HFFc6 (cell line): ENCODE measurements at regions not wholly inside any gene's neighbourhood (a gene's known extent, or its start where the extent isn't known, plus 50 kb on each side); places are given as distances from the start of the nearest gene placed in this dataset.

Experiments used
- DNase-seq: peaks from one replicate; pipeline ENCODE4 v3.0.0-alpha.2; 2018
- H3K27ac Mint-ChIP-seq: 2 replicates; pipeline ENCODE4 v1.8.0; 2020; ENCODE audit warnings: mild to moderate bottlenecking, mixed read lengths
- H3K27me3 Mint-ChIP-seq: 2 replicates; pipeline ENCODE4 v1.8.0; 2021; ENCODE audit warnings: mild to moderate bottlenecking, moderate library complexity, mixed read lengths; ENCODE audit not compliant: insufficient read depth
- H3K36me3 Mint-ChIP-seq: 2 replicates; pipeline ENCODE4 v1.8.0; 2021; ENCODE audit warnings: low read depth, mixed read lengths
- H3K4me1 Mint-ChIP-seq: 2 replicates; pipeline ENCODE4 v1.8.0; 2020; ENCODE audit warnings: low read depth, mixed read lengths
- H3K4me3 Mint-ChIP-seq: 2 replicates; pipeline ENCODE4 v1.8.0; 2020; ENCODE audit warnings: mild to moderate bottlenecking, moderate library complexity, mixed read lengths
- H3K9me3 Mint-ChIP-seq: 2 replicates; pipeline ENCODE4 v1.8.0; 2020; ENCODE audit warnings: mild to moderate bottlenecking, mixed read lengths
- TF ChIP-seq, protein P1 (sequence below): fragments of 200-600 bp; sonication (generic); IDR thresholded peaks from 2 replicates; pipeline ENCODE4 v1.5.0; 2021; ENCODE audit warnings: antibody characterized with exemption, mild to moderate bottlenecking

DNA sequence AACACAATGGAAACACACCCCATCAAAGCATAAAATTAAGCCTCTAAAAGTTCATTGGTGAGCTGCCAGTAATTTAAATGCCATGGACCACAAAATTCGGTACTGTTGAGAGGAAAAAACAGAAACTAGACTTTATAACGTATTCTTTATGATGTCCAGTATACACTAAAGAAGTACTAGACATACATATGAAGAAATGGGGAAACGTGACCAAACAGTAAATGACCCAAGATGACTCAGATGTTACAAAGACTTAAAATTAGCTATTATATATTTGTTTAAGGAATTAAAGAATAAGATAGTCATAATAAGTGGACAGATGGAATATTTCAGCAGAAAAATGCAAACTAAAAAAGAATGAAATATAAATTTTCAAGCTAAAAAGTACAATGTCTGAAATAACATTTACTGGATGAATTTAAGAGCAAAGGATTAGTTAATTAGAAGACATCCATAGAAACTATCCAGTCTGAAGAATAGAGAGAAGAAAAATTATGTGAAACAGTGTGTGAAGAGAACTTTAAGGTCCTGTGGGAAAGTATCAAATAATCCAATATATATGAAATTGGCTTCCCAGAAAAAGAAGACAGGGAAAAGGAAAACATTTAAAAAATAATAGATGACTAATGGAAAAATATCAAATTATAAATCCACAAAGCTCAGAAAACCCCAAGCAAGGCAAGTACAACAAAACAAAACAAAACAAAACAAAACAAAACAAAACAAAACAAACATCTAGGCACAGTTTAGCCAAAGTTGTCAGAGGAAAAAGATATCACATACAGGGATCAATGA, 69.4 kb downstream of the SAMD9 start:
- H3K27ac Mint-ChIP-seq = peak overlapping the region; percentile 81
- TF ChIP-seq, protein P1, sequence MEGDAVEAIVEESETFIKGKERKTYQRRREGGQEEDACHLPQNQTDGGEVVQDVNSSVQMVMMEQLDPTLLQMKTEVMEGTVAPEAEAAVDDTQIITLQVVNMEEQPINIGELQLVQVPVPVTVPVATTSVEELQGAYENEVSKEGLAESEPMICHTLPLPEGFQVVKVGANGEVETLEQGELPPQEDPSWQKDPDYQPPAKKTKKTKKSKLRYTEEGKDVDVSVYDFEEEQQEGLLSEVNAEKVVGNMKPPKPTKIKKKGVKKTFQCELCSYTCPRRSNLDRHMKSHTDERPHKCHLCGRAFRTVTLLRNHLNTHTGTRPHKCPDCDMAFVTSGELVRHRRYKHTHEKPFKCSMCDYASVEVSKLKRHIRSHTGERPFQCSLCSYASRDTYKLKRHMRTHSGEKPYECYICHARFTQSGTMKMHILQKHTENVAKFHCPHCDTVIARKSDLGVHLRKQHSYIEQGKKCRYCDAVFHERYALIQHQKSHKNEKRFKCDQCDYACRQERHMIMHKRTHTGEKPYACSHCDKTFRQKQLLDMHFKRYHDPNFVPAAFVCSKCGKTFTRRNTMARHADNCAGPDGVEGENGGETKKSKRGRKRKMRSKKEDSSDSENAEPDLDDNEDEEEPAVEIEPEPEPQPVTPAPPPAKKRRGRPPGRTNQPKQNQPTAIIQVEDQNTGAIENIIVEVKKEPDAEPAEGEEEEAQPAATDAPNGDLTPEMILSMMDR = no peak
- H3K4me1 Mint-ChIP-seq = peaks cover 63% of the 10 kb centered on the region
- H3K27me3 Mint-ChIP-seq = no peaks in the 10 kb centered on the region
- peak; percentile 51 for DNase-seq
- peak overlapping the region; percentile 64 for H3K4me3 Mint-ChIP-seq
- H3K9me3 Mint-ChIP-seq = no peaks in the 10 kb centered on the region
- no peaks in the 10 kb centered on the region for H3K36me3 Mint-ChIP-seq

DNA sequence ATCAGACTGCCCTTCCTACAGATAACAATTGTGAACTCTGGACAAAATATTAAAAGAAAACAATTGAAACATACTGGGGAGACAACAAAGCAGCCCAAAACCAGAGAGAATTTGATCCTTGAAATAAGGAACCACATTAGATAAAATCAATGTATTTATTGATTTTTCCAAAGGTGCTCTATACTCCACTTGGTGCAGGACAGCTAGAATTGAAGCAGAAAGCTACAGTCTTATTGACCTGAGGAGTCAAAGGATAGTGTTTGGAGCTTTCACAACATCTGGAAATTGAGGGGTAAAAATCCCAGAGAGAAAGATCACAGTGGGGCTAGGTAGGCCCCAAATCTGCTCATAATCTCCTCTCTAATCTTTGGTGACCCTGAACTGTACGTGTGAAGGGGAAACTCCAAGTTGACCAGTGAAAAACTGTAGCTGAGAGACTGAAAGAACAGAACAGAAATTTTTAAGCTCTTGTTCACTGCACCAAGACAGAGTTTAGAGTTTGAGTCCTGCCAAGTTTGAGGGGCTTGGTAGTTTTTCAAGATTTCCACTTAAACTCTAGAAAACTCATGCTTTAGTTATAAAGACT, 70.2 kb downstream of the SAMD9 start:
- Mint-ChIP-seq H3K27ac (peak overlapping the region; percentile 81), H3K27me3 (no peaks in the 10 kb centered on the region), H3K4me1 (peaks cover 69% of the 10 kb centered on the region), H3K9me3 (no peaks in the 10 kb centered on the region), H3K4me3 (peak overlapping the region; percentile 64), H3K36me3 (no peaks in the 10 kb centered on the region)
- DNase-seq = no peak
- TF ChIP-seq, protein P1 = no peak

DNA sequence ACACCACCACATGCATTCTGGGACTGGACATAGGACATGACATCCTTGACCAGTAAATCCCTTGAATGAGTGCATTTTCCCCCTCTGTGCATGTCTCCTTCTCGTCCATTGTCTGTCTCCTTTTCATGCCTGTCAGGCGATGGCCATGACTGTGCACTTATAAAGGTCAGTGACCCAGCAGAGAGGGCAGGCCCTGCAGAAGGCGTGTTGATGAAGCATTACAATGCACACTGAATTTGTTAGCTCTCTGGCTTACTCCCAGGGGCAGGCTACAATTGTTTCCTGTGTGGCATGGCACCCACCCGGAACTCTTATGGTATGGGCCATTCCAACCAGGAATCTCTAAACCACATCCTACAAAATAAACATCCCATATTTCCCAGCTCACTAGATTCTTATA, 71.1 kb downstream of the SAMD9 start:
- H3K4me3 Mint-ChIP-seq = no peak overlapping the region
- TF ChIP-seq, protein P1 = no peak
- no peaks in the 10 kb centered on the region for H3K9me3 Mint-ChIP-seq
- no peak for DNase-seq
- peak overlapping the region; percentile 7 for H3K27ac Mint-ChIP-seq
- H3K4me1 Mint-ChIP-seq = peaks cover 73% of the 10 kb centered on the region
- H3K36me3 Mint-ChIP-seq = no peaks in the 10 kb centered on the region
- no peaks in the 10 kb centered on the region; the same call in 1 of the 2 replicates for H3K27me3 Mint-ChIP-seq

DNA sequence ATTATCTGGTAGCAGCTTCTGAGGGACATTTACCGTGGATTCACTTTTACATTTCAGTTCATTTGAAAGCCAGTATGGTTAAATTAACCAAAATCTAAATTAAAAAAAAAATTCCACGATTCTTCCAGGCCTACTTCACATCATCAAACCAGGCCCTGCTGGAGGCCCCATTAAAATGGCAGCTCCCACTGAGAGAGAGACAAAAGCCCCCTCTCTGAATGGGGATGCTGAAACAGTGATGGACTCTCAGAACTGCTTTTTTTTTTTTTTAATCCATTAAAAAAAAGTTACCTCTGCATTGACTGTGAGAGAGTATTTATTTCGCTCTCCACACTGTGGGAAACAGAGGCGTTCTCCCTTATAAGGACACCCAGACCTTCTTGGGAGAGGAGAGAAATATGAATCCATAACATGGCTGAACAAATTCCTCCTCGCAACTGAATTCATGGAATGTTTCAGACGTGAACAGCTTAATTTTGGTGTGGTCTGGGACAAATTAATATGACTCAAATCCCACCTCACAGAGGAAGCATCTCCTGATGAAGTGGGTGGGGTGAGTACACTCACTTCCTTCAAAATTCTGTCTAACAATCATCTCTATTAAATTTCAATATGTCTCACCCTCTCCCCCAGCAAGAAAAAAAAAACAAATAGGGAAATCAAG, 73.5 kb downstream of the SAMD9 start:
- Mint-ChIP-seq H3K36me3 (no peaks in the 10 kb centered on the region), H3K27me3 (no peaks in the 10 kb centered on the region; the same call in 1 of the 2 replicates), H3K4me1 (peaks cover 71% of the 10 kb centered on the region), H3K4me3 (peak overlapping the region; percentile 88), H3K9me3 (no peaks in the 10 kb centered on the region), H3K27ac (peak overlapping the region; percentile 86)
- TF ChIP-seq, protein P1 = no peak
- peak; percentile 35 for DNase-seq

DNA sequence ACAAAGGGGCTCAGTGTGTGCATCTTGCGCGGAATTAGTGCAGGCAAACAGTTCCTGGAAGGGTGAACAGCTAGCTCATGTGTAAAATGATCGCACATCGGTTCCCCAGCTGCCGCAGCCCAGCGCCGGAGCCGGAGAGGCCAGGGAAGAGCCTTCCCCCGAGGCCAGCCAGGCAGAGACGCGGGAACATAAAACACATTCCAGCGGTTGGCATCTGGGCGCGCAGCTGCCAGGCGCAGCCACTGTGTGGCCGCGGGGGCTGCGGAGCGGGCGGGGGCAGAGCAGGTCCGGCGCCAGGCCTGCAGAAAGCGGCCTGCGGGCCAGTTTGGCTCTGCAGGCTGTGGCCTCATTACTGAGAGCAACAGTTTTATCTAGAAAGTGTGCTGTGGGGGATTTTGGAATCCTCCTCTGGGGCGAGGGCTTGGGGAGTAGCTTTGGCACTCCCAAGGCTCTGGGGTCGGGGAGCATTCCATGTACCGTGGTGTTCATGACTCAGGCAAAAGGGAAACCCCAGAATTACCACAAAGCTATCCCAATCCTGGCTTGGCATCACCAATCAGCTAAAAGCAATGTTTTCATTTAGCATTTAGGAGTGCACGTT, 74.3 kb downstream of the SAMD9 start:
- no peaks in the 10 kb centered on the region for H3K36me3 Mint-ChIP-seq
- peaks cover 71% of the 10 kb centered on the region for H3K4me1 Mint-ChIP-seq
- peak overlapping the region; percentile 86 for H3K27ac Mint-ChIP-seq
- TF ChIP-seq, protein P1 = no peak
- H3K27me3 Mint-ChIP-seq = no peaks in the 10 kb centered on the region; the same call in 1 of the 2 replicates
- no peaks in the 10 kb centered on the region for H3K9me3 Mint-ChIP-seq
- H3K4me3 Mint-ChIP-seq = peak overlapping the region; percentile 88
- DNase-seq = peak; percentile 88
